ENCODE measurements at regions not wholly inside any gene's neighbourhood (a gene's known extent, or its start where the extent isn't known, plus 50 kb on each side); places are given as distances from the start of the nearest gene placed in this dataset.

GRCh38 chr19:31118287-31118955 lies 230.8 kb downstream of the TSHZ3 start:
- no peak for DNase-seq

- DNase-seq, result no peak
Observed at GRCh38 chr19:31114585-31114984, 234.7 kb downstream of the TSHZ3 start.

- no peak for DNase-seq
Observed at GRCh38 chr19:31113293-31113692, 235.9 kb downstream of the TSHZ3 start.

- DNase-seq, result no peak
Observed at GRCh38 chr19:31112158-31112557, 237.1 kb downstream of the TSHZ3 start.

- no peak for DNase-seq
Observed at GRCh38 chr19:31111741-31112140, 237.5 kb downstream of the TSHZ3 start.

GRCh38 chr19:31110336-31110735 lies 238.9 kb downstream of the TSHZ3 start:
- DNase-seq, result no peak

- no peak for DNase-seq
Observed at GRCh38 chr19:31109636-31110035, 239.6 kb downstream of the TSHZ3 start.

GRCh38 chr19:31107096-31107495 lies 242.1 kb downstream of the TSHZ3 start:
- no peak for DNase-seq

GRCh38 chr19:31105761-31106160 lies 243.5 kb downstream of the TSHZ3 start:
- DNase-seq, result no peak

- no peak for DNase-seq
Observed at GRCh38 chr19:31104451-31104850, 244.8 kb downstream of the TSHZ3 start.

GRCh38 chr19:31103228-31103627 lies 246.0 kb downstream of the TSHZ3 start:
- no peak for DNase-seq

- DNase-seq, result no peak
Observed at GRCh38 chr19:31102674-31103073, 246.6 kb downstream of the TSHZ3 start.

GRCh38 chr19:31100981-31101380 lies 248.3 kb downstream of the TSHZ3 start:
- DNase-seq, result peak; percentile 55

- no peak for DNase-seq
Observed at GRCh38 chr19:31100206-31100590, 249.0 kb downstream of the TSHZ3 start.

GRCh38 chr19:31099515-31100205 lies 249.6 kb downstream of the TSHZ3 start:
- DNase-seq, result no peak

- DNase-seq, result no peak
Observed at GRCh38 chr19:31098836-31099235, 250.4 kb downstream of the TSHZ3 start.

GRCh38 chr19:31096935-31097545 lies 252.2 kb downstream of the TSHZ3 start:
- DNase-seq, result no peak

GRCh38 chr19:31096062-31096830 lies 253.0 kb downstream of the TSHZ3 start:
- DNase-seq, result no peak

GRCh38 chr19:31095100-31095804 lies 254.0 kb downstream of the TSHZ3 start:
- no peak for DNase-seq

- no peak for DNase-seq
Observed at GRCh38 chr19:31092274-31092673, 257.0 kb downstream of the TSHZ3 start.

GRCh38 chr19:31089681-31090080 lies 259.6 kb downstream of the TSHZ3 start:
- DNase-seq, result no peak

- DNase-seq, result no peak
Observed at GRCh38 chr19:31085125-31085524, 264.1 kb downstream of the TSHZ3 start.

GRCh38 chr19:31083105-31083504 lies 266.1 kb downstream of the TSHZ3 start:
- no peak for DNase-seq

Measured in femur (tissue), 1 donor.